GM12865 (cell line): ENCODE measurements at regions not wholly inside any gene's neighbourhood (a gene's known extent, or its start where the extent isn't known, plus 50 kb on each side); places are given as distances from the start of the nearest gene placed in this dataset.
A peak's percentile ranks its signal among the peaks of the same experiment; 100 is the strongest.

Experiments
- DNase-seq: peaks from one replicate; pipeline ENCODE4 v3.0.0; 2010; ENCODE audit warnings: low read depth
- H3K4me3 ChIP-seq: 2 replicates; pipeline ENCODE4 v1.5.1; 2011; ENCODE audit warnings: mild to moderate bottlenecking, low read depth, low read length, control low read depth
- TF ChIP-seq, protein P1 (sequence below): IDR thresholded peaks from 2 replicates; pipeline ENCODE4 v1.5.1; 2011; ENCODE audit warnings: low read length, control low read depth, low read depth, inconsistent platforms; ENCODE audit not compliant: insufficient read depth; ENCODE audit errors: missing control alignments

DNA sequence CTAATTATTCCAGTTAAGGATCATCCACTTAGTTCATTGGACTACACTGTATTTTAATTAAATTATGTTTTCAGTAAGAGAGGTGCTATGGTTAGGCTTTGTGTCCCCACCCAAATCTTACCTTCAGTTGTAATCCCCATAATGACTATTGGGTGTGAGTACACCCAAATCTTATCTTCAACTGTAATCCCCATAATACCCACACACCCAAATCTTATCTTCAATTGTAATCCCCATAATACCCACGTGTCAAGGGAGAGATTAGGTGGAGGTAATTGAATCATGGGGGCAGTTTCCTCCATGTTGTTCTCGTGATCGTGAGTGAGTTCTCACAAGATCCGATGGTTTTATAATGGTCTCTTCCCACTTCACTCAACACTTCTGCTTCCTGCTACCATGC lies 208.0 kb upstream of the PHACTR1 start:
- DNase-seq: no peak
- TF ChIP-seq, protein P1, sequence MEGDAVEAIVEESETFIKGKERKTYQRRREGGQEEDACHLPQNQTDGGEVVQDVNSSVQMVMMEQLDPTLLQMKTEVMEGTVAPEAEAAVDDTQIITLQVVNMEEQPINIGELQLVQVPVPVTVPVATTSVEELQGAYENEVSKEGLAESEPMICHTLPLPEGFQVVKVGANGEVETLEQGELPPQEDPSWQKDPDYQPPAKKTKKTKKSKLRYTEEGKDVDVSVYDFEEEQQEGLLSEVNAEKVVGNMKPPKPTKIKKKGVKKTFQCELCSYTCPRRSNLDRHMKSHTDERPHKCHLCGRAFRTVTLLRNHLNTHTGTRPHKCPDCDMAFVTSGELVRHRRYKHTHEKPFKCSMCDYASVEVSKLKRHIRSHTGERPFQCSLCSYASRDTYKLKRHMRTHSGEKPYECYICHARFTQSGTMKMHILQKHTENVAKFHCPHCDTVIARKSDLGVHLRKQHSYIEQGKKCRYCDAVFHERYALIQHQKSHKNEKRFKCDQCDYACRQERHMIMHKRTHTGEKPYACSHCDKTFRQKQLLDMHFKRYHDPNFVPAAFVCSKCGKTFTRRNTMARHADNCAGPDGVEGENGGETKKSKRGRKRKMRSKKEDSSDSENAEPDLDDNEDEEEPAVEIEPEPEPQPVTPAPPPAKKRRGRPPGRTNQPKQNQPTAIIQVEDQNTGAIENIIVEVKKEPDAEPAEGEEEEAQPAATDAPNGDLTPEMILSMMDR: no peak
- no peak overlapping the region for H3K4me3 ChIP-seq

GRCh38 chr6:12509060-12509459 lies 207.5 kb upstream of the PHACTR1 start:
- DNase-seq: no peak
- TF ChIP-seq, protein P1: no peak

DNA sequence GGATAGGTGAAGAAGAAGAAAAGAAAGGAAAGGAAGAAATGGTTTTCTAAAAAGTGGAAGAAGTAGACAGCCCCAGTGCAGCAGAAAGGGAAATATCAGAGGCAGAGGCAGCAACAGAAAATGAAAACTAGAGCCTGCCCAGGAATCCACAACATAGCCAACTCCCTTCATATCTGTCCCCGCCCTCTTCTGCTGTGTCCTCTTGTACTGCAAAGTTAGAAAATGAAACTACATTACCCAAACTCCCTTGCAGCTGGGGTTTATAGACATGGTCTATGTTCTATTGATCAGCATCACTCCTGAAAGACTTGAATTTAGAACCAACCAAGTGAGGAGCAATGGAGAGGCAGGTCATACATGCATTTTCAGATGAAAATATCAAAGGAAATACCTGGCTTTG lies 200.5 kb upstream of the PHACTR1 start:
- TF ChIP-seq, protein P1: no peak
- H3K4me3 ChIP-seq: no peak overlapping the region
- peak; percentile 33 for DNase-seq

More at GRCh38 chr6:12509060-12509459, 207.5 kb upstream of the PHACTR1 start:
- no peak overlapping the region for H3K4me3 ChIP-seq

DNA sequence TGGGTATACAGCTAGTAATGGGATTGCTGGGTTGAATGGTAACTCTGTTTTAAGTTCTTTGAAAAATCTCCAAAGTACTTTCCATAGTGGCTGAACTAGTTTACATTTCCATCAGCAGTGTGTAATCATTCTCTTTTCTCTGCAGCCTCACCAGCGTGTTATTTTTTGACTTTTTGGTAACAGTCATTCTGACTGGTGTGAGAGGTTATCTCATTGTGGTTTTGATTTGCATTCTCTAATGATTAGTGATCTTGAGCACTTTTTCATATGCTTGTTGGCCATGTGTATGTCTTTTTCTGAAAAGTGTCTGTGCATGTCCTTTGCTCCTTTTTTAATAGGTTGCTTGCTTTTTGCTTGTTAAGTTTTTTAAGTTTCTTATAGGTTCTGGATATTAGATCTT lies 194.2 kb upstream of the PHACTR1 start:
- TF ChIP-seq, protein P1: no peak
- peak; percentile 12 for DNase-seq
- H3K4me3 ChIP-seq: no peak overlapping the region

- TF ChIP-seq, protein P1: no peak
- H3K4me3 ChIP-seq: no peak overlapping the region
- no peak for DNase-seq
Measured at GRCh38 chr6:12523726-12524125, 192.8 kb upstream of the PHACTR1 start.

- no peak for DNase-seq
- TF ChIP-seq, protein P1: no peak
Measured at GRCh38 chr6:12525276-12525675, 191.3 kb upstream of the PHACTR1 start.

GRCh38 chr6:12527339-12527738 lies 189.2 kb upstream of the PHACTR1 start:
- TF ChIP-seq, protein P1: no peak
- H3K4me3 ChIP-seq: no peak overlapping the region
- DNase-seq: no peak

More at GRCh38 chr6:12525276-12525675, 191.3 kb upstream of the PHACTR1 start:
- no peak overlapping the region for H3K4me3 ChIP-seq
